GM21526 (cell line): ENCODE measurements at regions not wholly inside any gene's neighbourhood (a gene's known extent, or its start where the extent isn't known, plus 50 kb on each side); places are given as distances from the start of the nearest gene placed in this dataset.

Experiments used
- ATAC-seq: cut with Tn5 transposase; IDR thresholded peaks from one replicate; pipeline ENCODE4 v1.9.1; 2021; ENCODE audit warnings: moderate library complexity; ENCODE audit not compliant: unreplicated experiment, low FRiP score

DNA sequence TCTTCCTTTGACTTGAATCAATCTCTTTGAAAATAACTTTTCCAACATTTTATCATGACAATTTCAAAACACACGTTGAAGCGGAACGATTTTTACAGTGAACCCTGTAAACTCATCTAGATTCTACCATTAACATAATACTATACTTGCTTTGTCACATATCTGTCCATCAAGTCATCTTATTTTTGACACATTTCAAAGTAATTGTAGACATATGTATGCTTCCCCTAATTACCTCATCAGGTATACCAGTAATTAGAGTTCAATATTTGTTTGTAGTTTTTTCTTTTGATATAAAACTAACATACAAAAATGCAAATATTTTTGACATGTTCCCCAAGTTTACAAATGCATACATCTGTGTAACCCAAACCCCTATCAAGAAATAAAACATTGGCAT is 140.4 kb downstream of the DACT1 start:
- ATAC-seq, result no peak

DNA sequence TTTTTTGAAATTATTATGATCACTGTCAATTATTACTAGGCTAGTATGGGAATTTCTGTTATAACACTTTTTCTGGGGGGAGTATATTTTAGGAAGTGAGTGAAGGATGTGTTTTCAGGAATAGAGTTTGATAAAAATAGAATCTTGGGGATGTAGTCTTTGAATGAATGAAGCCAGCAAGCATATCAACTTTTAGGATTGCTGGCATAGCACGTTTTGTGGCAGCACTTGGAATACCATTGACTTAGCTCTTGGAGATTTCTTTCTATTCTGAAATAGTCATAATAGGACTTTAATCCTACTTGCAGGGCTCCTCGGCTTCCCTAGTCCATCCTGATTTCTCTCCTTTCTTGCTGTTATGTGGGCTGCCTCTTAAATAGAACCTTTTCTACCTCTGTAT is 141.6 kb downstream of the DACT1 start:
- no peak for ATAC-seq

DNA sequence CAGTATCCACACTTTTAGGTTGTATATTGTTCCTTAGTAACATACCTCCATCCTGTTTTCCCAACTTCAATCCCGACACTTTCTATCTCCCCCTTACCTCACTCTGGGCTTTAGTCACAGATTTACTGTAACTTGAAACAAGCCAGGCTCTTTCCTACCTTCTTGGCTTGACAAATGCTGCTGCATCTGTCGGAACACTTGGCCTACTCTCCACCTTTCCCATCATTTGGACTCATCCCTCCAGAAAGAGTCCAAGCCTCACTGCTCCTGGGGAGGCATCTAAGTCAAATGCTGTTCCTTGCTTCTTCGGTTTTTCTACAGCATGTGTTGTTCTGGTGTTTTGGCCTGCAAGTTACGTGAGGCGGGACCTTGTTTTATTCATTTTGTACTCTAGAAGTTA is 142.4 kb downstream of the DACT1 start:
- ATAC-seq, result no peak

DNA sequence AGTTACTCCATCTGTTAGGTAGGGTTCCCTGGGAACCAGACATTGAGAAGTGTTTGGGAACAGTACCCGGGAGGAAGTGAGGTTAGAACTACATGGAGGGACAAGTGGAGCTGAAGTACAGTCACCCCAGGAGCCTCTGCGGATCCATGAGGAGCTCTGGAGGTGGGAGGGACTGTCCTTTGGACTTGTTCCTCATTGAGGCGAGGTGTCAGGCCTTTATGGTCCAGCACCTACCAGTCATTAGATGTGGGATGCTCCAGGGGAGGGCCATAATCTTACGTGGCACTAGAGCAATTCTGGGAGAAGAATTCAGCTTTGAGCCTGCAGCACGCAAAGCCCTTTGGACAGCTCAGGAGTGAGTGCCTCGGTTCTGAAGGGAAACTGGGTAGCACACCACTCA is 142.8 kb downstream of the DACT1 start:
- ATAC-seq, result no peak

DNA sequence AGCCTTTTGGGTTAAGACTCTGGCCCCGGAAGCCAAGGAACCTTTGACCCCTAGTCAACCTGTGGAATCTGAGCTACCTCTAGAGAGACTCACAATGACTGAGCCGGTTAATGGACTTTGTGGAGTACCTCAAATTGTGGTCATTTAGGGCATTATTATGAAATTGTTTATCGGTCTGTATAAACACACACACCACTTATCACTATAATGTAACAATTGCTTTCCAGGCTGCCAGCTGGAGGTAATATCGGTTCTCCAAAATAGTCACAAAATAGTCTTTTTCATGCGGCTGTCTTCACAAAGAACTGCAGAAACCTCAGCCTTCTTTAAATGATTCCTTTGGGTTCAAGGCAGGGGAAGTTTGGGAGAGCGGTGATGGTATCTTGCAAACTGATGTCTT is 144.2 kb downstream of the DACT1 start:
- no peak for ATAC-seq

DNA sequence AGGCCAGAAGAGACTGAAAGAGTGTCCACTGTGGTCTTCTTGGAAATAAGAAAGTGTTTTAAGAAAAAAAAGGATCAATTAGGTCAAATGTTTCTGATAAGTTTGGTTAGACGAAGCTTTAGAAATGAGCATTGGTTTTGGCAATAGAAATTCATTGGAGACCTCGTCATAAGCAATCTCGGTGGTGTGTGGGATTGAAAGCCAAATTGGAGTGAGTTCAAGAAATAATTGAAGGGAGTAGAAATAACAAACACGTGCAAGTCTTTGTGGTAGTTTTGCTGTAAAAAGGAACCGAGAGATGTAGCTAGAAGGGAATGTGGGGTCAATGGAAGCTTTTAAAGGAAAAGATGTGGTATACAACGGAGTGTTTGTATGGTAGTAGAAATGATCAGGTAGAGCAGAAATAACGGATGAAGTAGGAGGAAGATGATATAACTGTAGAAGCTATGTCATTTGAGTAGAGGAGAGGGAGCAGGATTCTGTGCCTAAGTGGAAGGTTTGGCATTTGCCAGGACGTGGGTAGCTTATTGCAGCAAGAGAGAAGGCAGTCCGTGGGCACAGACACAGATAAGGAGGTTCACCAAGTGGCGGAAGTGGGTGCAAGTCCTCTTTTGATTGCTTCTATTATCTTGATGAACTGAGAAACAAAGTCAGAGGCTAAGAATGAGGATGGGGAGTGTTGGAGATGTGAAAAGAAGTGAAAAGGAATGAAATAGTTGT is 146.2 kb downstream of the DACT1 start:
- ATAC-seq, result no peak

DNA sequence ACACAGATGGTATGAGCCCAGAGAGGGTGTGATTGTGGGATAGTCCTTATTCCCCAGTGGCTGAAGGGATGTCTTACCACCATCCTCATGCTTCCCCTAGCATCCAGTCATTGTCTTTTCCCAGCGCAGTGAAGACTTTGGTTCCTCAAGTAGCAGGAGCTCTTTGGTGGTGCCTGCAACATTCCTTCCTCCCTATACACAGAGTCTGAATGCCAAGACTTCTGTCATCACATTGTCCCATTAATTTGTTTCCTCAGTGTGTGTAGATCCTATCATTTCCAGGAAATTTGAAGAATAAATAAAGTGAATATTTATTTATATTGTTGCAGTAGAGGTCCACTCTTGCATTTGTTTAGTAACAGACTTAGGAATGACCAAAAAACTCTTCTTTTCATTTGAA is 147.2 kb downstream of the DACT1 start:
- no peak for ATAC-seq

DNA sequence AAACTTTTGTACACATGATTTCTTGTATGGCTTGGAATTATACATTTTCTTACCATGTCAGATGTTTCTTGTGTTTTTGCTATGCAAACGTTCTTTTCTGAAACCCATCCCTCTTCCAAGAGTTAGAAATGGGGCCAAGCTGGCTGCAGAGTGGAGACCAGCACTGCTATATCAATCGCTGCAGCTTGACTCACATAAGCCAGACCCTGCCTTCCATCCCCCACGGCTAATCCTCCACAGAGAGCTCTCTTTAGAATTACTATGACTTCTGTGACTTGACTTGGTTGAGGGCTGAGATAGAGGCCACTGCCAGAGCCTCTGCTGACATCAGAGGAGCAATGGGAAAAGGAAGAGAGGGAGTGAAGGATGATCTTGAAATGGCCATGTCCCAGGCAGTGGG is 147.9 kb downstream of the DACT1 start:
- ATAC-seq, result no peak

DNA sequence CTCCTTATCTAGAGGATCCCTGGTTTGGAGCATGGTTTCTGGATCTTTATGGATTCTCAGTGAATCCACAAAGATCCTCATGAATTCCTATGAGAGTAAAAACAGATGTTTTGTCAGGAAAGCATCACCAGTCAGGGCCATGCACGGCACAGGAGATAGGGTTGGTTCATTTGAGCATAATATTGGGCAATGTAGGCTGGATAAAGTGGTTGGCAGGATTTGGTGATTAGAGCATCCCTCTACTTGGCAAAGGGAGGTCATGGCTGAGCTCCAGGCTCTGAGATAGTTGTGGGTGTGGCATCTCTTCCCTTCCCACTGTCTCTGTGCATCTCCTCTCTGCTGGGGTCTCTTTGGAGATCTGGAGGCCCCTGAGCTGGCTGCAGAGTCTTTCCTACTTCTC is 149.8 kb downstream of the DACT1 start:
- no peak for ATAC-seq

DNA sequence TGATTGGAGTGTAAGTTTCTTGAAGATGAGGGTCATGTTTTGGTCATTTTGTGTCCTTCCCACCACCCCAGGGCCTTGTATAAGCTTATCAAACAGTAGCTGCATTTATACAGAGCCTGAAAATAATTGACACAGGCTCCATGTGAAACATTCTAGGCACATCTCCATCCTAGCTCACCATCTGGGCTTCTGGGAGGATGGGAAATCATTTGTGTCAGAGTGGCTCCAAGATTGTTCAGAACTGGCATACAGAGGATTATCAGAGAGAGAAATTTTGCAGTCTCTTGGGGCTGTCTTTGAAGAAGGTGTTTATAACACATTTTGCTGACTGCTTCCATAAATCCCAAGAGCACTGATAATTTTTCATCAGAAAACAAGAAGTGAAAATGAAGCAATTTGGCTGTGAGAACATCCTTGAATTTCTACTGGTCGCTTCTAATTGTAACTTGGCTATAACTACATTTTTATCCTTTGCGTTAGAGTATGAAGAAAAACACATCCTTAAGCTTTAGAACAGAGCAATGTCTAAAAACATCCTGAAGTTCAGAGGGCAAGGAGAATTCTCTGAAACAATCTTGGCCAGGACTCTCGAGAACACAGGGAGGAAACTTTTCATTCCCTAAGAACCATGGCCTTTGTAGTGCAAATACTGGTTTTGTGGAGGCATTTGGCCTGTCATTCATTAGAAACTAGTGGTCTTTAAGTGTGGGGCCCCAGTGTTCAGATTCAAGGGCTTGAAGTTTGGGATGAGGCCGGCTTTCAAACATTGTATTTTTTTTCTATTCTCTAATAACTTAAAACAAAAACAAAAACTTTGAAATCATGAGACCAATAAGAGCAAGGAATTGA is 151.1 kb downstream of the DACT1 start:
- no peak for ATAC-seq

DNA sequence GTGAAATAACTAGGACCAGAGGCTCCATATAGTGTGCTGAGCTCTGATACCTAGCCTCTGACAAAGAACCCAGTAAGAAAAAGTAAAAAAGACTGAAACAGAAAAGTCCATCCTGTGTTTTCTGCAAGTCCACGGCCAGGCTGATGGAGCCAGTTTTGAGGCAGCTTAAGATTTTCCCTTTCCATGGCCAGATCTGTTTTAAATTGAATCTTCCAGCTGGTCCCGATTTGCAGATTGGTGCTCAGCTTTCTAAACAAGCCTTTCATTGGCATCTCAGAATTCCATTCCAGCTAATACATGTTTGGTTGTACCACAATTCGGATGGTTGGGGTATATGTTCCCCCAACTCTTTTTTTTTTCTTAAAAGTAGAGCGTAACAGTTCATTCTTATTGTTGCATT is 152.0 kb downstream of the DACT1 start:
- ATAC-seq, result no peak

DNA sequence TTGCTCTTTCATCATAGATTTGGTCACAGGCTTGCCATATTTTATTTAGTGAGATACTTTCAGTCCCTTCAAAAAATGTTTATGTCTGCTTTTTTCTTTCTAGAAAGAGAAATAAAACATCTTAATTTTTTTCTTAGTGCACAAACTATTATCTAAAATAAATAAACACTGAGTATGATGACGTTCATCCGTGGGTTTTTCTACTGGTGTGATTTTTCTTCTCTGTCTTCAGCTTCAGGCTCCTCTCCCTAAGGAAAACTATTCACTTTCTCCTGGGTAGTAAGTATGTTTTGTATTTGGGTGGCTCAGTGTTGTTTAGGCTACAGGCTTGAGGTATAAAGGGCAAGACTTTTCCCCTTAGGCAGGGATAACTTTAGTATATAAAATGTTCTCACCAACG is 154.7 kb downstream of the DACT1 start:
- no peak for ATAC-seq

DNA sequence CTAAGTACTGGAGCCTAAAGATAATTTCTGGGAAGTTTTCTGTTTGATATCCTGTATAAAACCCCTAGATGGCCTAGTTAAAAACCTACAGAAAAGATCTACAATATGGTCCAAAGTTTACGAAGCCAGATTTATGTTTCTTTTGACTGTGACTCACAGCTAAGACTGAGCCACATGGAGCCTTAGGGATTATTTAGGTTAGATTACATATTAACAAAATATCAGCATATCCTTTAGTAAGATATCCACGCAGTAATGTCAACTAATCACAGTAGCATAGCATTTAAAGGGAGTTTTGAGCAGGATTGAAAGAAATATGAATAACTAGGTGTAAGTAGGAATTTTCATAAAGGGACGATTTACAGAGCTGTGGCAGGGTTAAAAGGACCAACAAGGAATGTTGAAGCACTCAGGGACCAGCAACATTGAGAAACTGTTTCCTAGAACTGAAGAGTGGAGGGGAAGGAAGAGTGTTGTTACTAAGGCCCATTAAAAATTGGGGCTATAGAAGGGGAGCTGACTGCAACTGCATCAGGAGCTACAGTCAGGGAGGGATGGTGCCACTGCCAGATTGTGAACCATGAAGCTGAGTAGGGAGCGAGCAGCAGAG is 155.5 kb downstream of the DACT1 start:
- ATAC-seq, result no peak

DNA sequence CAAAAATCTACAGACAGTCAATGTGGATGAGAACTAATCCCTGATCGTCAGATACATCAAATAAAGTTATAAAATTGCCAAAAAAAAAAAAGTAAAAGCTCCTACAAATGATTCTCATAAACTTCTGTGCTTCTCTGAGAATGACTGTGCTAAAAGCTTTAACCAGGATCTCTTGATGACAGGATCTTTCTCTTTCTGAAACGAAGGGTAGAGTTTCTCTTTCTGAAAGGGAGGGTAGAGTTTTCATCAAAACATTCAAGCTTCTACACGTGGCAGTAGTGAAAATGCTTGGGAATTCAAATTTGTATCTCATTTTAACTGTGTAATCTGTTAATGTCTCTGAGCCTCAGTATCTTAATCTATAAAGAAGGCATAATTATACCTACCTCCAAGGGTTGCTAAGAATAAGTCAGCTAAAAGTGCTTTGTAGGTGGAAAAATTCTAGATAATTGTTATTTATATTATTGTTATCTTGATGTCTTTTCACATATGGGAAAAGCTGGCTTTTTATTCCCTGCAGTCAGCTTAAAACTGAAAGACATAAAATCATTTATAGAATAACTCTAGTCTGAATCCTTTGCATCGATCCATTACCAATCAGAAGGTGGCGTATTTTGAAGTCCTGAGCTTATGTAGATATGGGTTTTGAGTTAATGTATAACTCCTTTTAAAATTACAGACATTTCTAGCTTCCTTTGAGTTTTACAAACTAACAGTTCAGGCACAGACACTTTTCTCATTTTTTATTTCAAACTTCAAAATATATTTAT is 157.4 kb downstream of the DACT1 start:
- no peak for ATAC-seq

DNA sequence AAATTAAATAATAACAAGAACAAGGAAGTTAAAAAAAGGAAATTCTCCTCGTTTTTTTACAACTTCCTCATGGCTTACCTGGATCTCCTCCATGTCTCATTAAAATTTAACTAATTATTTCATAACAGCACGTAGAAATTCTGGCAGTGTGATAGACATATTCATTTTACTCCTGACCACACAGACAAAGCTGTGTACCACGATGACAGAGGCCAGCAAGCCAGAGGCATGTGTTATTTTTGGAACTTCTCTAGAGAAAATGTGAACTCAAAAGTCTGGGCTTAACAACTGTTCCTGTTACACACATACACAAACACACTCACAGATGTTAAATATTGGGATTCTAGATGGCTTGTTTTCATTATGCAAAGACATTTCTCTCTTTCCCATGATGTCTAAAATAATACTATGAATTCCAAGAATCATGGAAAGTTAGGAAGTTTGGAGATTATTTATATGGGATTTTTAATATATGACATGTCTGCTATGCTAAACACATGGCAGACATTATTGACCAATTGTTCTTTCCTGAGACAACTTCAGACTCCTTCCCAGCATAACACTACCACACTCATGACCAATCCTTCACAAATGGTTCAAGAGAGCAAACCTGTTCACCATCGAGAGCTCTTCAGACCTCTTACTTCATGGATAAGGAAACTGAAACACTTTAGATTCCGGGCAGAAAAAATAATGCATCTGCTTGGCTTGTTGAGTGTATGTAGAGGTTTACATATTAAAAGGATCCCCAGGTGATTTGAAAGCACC is 158.7 kb downstream of the DACT1 start:
- ATAC-seq, result peak; percentile 37

DNA sequence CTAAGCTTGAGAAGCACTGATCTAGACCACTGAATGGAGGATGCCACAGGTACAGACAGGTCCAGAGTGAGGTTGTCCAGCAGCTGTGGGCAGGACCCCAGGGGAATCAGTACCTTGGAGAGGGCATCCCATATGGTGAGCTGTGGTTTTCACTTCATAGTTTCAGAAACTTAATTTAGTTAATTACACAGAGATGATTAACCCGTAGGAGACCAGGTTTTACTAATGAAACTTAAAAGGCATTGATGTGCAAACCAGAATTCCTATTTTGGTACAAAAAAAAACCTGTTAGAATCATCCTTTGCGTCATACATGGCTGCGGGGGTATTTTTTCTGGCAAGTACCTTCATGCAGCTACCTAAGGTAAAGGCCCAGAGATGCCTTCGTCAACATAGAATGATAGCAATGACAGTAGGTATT is 159.3 kb downstream of the DACT1 start:
- ATAC-seq, result peak; percentile 86

DNA sequence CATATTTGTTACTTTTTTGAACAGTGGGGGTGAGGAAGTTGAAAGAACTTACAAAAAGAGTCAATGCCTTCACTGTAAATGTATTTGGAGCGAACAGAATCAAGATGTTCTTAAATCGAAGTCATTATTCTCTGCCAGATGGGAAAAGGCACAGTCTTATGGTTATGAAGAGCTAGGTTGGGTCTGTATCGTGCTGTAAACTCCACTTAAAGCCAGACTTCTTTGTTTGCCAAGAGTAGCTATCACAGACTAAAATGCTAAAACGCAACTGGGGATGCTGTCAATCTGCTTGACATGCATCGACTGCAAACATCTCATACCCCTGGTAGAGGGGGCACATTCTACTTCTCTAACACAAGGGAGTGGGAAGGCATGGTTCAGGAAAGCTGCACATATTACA is 160.4 kb downstream of the DACT1 start:
- ATAC-seq, result no peak

DNA sequence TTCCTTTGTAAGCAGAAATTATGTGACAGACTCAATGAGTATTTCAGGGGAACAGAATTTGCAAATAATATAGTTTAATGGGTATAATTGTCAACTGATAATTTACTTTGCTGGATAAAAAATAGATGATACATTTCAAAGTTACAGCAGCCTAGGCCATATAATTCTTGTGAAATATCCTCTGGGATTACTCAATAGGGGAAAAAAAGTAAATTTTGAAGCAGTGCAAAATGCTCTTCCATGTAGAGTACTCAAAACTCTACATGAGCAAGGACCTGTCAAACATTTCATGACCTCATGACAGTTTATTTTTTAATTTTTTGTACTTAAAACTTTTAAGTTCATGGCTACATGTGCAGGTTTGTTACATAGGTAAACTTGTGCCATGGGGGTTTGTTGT is 163.3 kb downstream of the DACT1 start:
- no peak for ATAC-seq

DNA sequence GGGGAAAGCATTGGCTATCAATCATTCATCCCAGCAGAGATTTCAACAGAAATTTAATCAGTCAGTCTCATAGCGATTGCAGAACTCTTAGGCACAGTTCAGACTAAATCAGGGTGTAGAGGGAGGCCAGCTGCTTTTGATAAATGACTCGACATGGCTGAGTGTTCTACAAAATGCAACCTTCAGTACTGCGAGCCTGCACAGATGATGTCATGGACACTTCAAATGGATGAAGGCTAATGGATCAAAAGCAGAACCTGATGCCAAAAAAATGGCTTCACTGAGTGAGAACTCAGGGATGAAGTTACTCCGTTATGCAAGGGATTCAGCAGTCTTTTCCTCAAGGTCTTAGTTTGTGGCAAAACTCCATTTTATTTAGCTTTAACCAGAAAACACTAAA is 167.3 kb downstream of the DACT1 start:
- no peak for ATAC-seq
